Esophagus mucosa (tissue), 1 donor: ENCODE measurements at regions not wholly inside any gene's neighbourhood (a gene's known extent, or its start where the extent isn't known, plus 50 kb on each side); places are given as distances from the start of the nearest gene placed in this dataset.
A peak's percentile ranks its signal among the peaks of the same experiment; 100 is the strongest.

Experiments
- ATAC-seq: fragments of 200-7000 bp; cut with Tn5 transposase; one replicate; pipeline ENCODE4 v1.9.1; 2020
- donor health status: DM: yes; HTN: yes; CAD: no.

DNA sequence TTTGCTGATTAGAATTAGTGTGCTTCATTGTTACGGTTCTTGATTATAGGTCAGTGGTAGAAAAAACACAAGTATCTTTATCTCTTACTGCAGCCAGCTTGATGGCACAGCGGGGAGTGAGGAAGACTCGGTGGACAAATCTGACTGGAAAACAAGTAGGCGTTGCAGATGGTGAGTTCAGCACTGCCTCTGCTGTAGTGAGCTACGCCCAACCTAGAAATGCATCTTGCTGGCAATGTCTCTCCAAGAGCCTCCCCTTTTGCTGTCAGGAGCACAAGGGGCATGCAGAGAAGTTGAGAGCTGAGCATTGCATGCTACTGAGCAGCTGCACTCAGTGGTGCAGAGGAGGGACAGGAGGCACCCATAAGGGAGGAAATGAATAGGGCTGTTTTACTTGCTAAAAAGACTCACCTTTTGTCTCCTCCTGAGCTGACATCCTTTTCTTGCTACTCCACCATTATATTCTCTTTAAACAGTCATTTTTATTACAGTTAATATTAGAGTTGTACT, 977.3 kb upstream of the ACVR2A start:
- ATAC-seq, result no peak

DNA sequence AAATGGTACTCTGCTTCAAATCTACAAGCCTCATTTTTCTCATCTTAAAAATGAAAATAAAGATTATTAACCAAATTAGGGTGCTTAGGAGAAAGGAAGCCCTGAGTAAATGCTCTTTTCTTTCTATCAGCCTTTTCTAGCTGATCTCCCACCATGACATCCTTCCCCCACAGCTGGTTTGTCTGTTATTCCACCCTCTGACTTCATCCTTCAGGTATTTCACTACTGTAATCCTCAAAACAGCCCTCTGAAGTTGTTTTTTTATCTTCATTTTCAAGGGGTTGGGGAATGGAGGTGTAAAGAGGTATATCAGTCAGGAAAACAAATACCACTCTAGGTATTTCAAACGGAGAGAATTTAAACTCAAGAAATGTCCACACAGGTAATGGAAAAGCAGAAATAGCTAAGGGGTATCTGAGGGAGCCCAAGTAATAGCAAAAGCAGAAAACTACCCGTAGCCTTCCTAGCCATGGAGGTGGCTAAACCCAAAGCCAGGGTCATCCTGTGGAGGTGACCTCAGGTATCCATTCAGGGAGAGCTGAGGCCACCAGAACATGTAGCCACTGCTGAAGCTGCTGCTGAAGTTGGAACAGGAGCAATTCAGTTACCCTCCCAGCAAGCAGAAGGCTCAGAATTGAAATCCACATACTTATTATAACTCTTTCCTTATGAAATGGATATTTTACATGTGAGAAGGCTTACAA, 990.9 kb upstream of the ACVR2A start:
- ATAC-seq, result no peak

DNA sequence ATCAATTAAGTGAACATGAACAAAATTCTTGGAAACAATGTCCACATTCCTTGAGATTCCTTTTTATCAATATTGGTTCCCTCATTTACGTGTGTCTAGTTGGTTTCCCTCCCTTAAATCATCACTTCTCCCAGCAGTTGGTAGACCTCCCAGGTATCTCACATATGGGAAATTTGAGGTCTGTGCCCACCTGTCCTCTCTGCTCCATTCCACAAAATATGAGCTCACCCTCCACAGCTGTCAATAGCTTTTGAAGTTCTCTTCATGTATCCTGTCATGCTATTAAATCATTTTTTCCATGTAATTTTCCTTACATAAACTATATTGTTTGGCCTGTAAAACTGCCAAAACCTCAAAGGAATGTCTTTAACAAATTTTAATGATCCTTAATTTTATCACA, 992.2 kb upstream of the ACVR2A start:
- ATAC-seq, result no peak

DNA sequence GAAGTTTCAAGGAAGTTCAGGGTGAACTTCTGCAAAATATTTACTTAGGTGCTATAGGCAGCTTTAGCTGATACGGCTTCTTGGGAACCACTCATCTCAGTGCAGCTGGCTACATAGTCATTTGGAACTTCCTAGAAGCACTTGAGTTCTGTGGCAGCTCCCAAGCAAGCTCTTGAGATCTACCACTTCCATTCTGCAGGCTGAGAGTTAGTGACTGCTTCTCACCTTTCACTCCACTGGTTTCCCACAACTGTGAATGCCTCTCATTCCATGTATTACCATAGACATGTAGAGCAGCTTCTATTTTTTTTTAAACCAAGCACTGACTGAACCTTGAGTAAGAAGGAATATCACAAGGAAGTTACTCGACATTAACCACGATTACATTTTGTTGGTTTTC, 994.1 kb upstream of the ACVR2A start:
- ATAC-seq, result no peak

DNA sequence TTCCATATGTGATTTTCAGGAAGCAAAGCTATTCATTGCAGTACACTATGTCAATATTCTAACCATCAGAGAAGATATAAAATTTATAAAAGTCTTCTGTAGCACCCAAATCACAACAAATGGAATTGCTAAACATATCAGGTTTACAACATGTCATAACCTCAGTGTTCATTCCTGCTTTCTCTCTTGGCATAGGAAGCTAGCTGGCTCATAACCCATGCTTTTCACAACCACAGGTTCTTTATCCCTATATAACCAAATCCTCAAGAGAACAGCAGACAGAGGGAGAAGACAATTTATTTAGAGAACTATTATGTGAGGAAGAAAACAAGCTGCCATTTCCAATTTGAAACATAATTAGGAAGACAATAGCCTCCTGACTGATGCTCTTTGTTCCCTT, 997.0 kb upstream of the ACVR2A start:
- no peak for ATAC-seq

DNA sequence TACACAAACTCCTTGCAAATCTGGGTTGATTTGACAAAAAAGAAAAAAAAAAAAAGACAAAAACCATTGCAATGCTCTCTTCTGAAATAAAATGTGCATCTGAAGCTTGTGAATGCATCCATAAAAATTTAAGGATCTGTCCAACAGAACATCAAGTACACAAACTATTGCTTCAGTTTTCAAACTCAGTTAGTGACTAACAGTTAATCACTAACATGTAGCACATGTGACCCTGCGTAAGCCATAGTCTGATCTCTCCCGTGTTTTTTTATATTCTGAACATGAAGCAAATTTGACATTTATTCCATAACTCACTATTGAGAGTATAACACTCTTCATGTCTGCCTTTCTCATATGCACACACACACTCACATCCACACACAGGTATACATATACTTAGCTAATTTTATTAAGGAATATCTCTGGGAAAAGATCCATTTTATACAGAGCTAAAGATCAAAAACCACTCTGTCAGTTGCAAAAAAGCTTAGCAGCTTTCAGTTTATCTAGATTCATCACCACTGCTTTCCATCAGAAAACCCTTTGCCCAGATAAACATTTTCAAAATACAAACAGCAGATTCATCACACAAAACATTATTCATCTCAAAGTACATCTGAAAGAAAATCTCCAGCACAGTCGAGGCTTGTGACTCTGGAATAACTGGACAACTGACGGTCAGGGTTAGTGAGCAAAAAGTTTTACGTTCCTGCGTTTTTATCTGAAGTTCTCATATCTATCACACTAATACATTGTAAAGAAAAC, 1000.4 kb upstream of the ACVR2A start:
- no peak for ATAC-seq

DNA sequence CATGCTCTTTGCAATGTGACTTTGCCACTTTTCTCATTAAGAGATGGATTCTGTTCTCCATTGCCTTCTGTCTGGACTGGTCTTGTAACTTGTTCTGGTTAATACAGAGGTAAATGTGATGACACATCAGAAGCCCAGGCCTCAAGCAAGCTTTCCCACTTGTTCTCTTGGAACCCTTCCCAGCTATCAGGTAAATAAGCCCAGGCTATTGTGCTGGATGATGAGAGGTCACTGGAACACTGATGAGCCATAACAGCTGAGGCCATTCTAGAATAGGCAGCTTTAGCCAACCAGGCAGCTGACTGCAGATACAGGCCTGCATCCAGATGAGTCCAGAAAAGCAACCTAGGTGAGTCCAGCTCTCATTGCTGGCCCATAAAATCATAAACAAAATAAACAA, 1007.0 kb upstream of the ACVR2A start:
- ATAC-seq, result peak; percentile 81

DNA sequence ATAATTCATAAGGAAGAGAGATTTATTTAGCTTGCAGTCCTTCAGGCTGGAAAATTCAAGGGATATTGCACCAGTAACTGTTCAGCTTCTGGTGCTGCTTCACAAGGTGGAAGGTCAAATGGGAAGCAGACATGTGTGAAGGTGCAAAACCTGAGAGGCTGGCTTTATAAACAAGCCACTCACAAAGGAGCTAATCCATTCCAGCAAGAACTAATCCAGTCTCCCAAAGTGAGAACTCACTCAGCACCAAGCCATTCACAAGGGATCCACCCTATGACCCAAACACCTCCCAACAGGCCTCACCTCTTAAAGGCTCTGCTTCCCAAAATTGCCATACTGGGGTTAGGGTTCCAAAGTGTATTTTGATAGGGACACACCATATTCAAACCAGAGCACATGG, 1018.4 kb upstream of the ACVR2A start:
- ATAC-seq, result peak; percentile 82

DNA sequence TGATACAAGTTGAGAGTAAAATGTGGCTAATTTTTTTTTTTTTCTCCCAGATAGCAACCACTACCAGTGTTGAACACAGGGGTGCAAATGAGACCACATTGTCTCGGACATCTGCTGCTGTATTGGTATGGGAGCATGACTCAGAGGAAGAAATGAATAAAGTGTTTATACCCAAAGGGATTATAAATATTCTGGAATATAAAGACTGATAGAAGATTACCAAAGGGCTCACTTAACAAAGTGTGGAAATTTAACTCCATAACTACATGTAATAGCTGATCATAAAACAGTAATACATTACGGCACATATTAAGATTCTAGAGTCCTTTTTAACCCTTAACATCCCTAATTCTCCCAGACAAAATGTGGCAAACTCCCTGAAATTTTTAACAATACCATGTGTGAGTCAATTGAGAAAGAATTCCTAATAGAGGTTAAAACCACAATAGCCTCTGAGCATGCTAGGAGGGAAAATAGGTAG, 1023.0 kb upstream of the ACVR2A start:
- ATAC-seq, result no peak

DNA sequence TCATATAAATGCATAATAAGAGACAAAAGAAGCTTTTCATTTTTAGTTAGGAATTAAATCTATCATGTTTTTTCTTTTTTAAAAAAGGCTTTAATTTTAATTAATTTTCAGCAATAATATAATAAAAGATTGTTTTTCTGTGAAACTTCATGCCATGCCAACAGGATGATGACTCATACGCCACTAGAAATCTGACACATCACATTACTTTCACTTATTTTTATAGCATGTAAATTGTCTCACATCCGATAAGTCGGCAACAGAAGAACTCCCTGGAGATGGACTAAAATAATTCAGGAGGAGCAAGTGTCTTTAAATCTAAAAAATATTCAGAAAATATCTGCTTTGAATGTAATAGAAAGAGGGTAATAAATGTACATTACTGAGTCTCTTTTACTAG, 1024.2 kb upstream of the ACVR2A start:
- ATAC-seq, result no peak

DNA sequence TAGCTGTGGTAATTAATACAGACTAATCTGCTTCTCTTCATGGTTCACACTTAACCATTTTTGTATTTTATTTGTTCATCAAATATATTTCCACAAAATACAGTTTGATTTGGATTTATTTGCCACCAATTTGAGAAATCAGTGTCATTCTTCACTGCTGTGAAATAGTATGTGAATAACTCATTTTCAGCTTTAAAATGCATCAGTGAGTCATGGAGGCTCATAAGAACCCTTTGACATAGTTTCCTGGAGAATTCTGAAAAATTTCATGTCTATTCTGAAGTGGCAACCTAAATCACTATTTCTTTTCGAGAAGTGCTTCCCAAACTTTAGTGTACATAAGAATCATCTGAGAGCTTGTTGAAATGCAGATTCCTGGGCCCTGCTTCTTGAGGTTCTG, 1026.7 kb upstream of the ACVR2A start:
- ATAC-seq, result no peak

DNA sequence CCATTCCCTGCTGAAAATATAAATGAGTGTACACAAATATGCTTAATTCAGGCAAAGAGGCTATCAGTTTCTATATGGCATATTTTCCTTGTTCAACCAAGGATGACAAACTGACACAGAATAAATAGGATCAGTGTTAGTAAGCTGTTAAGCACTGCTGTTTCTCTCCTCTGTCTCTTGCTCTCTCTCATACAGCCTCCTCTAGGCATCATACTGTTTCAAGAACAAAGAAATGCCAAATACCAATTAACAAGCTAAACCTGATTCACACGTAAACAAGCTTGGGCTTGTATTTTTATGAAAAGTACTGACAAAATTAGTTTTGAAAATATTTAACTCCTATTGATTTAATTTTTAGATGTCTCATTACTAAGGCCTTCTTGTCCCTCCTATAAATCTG, 1027.2 kb upstream of the ACVR2A start:
- ATAC-seq, result peak; percentile 93

DNA sequence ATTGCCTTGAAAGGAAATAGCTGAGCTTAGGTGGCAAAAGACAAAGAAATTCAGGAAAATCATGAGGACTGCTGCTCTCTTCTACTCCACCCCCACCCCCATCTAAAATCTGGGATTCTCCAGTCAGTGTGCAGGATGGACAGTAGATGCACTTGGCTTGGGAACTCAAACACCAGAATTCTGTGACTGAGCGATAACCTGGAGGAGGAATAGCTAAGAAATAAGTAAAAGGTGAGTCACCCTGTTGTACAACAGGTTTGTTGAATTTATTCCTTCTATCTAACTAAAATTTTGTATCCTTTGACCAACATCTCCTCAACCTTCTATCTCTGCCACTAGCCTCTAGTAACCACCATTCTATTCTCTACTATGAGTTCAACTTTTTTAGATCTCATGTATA, 1029.9 kb upstream of the ACVR2A start:
- ATAC-seq, result peak; percentile 38

DNA sequence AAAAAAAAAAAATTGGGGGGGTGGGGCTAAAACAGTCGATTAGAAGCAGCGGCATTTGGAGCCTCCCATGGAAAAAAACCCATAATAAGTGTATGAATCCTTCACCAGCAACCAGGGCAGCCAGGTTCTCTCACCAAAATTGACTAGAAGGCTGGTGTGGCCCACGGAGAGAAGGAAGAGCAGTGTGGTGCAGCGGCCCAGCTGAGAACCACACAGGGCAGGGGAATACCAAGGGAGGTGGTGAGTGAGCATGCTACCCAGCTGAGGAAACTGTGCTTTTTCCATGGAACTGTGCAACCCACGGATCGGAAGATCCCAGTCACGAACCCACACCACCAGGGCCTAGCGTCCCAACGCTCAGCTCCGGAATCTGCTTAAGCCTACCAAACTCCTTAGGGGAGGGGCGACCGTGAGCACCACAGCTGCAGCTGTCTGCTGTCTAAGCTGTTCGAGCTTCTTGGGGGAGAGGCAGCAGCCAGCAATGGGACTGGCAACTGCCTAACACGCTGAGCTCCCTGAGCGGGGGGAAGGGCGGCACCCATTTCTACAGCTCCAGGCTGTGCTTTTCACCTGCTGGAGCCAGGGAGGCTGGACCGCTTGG, 1037.2 kb upstream of the ACVR2A start:
- ATAC-seq, result no peak

DNA sequence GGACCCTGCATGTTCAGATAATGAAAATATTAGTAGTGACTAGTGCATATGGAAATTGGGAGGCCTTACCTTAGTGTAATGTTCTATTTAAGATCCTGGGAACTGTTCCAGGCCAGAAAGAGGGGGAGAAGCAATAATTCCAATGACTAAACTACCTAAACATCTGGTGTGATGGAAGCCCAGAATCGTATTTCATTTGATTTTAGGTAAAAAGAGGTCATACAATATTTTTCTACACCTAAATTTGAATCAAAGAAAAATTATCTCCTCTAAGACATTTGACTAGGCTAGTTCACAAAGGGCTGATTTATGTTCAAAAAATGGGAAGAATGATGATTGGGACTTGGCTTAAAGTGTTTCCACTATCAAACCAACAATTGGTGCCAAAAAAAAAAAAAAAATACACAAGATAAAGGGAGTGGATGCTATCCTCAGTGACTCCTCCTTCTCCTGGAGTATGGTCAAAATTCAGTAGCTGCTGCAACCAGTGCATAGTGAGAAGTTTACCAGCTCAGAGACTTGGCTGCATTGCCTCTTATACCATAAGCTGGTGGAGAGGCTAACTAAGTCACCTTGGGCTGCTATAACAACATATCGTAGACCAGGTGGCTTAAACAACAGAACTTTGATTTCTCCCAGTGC, 1038.3 kb upstream of the ACVR2A start:
- no peak for ATAC-seq

DNA sequence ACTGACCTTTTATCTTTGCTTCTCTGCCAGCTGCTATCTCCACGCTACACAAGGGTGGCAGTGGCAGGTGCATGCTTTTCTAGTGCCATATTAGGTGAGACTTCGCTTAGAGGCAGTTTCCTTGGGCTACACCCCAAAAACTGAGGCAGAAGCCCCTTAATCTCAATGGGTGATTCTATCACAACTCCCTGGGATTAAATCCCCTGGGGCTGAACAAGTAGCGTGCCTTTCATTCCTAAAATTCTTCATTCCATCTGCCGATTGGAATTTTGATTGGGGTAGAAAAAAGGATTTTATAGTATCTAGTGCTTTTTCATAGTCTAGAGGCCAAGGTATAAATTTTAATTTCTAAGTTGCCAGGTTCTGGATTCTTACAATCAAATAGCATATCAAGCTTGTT, 1040.5 kb upstream of the ACVR2A start:
- ATAC-seq, result no peak

DNA sequence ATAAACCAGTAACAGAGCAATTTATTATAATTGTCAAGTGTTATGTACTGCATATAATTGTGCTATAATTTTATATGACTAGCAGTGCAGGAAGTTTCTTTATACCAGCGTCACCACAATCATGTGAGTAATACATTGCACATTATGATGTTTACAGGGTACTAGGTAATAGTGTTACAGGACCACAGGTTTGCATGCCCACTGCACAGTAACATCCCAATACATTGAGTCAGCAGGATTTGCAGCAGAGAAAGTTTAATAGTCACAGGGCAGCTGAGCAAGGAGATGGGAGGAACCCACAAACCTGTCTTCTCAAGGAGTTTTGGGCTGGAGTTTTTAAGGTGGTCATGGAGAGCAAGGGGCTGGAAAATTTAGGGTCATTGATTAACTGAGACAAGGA, 1042.9 kb upstream of the ACVR2A start:
- peak; percentile 33 for ATAC-seq

DNA sequence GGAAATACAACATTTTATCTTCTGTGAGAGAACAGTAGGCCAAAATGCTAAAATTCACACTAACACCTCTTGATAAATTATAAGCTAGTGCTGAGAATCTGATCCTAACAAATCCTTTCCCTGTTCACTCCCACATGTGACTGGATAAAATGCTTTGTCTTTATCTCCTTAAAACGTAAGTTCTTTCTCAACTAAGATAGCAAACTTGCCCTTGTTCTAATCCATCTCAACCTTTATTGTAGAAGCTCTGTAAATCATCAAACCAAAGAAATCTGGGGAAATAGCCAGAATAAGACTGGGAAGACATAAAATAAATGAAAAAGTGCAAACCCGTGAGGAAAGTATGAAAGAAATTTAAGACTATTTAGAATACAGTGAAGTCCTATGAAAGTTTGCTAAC, 1058.4 kb upstream of the ACVR2A start:
- ATAC-seq, result no peak

DNA sequence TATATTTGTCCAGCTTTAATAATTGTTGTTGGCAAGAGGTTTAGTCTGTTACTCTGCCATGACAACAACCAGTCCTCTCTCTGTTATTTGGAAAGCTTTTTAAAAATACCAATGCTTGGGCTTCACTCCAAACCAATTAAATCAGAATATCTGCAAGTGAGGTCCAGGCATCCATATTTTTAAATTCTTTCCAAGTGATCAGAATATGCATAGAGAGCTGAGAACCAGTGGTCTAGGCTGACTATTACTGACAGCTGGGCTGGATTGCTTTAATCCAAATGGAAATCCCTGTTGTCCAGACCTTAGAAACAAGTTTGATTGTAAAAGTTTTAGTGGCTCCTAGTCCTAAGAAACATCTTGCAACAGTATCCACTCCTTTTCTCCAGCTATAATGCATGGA, 1059.7 kb upstream of the ACVR2A start:
- ATAC-seq, result no peak

DNA sequence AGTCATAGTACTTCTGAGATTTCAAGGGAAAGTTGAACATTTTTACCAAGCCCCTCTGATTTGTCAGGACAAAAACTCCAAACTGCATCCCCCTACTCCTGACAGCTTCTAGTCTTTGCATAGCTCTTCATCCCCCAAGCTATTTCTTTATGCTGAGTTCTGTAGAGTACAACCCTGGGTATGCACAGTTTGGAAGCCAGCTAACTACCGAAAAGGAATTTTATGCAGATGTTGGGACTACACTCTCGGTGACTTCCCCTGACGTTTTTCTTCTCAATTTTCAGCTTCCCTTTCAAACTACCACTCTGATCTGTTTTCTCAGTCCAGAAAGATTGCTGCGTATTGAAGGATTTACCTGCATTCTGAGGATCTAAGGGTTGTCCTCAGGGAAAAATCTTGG, 1060.2 kb upstream of the ACVR2A start:
- ATAC-seq, result no peak

DNA sequence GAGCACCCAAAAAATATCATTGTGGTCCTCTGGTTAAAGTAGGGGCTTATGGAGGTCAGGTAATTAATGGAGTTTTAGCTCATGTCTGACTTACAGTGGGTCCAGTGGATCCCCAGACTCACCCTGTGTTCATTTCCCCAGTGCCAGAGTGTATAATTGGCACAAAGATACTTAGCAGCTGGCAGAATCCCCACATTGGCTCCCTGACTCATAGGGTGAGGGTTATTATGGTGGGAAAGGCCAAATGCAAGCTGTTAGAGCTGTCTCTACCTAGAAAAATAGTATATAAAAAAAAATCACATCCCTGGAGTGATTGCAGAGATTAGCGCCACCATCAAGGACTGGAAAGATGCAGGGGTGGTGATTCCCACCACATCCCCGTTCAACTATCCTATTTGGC, 1067.6 kb upstream of the ACVR2A start:
- ATAC-seq, result no peak

DNA sequence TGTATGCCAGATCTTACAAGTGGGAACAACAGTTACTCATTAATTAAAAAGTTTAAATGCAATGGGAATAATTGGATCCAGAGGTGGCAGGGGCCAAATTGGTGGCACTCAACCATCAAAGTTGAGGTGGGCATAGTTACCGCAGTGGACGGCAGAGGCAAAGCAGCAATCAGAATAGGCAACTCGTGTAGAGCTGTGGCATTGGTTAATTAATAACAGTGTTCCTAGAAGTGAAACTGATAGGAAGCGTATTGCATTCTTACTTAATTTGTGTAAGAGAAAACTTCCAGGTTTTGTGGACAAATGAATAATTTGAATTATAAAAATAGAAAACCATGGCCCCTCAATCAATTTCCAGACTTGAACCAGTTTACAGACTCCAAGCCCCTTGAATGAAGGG, 1068.2 kb upstream of the ACVR2A start:
- ATAC-seq, result no peak

DNA sequence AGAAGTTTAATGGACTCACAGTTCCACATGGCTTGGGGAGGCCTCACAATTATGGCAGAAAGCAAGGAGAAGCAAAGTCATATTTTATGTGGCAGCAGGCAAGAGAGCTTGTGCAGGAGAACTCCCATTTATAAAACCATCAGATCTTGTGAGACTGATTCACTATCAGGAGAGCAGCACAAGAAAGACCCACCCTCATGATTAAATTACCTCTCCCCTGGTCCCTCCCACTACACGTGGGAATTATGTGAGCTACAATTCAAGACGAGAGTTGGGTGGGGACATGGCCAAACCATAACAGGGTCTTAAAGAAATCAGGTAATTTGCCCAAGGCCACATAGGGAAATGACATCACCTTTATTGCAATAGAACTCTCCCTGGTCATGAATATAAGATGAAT, 1073.3 kb upstream of the ACVR2A start:
- ATAC-seq, result no peak
